Astrocyte (in vitro differentiated cells and primary cell): ENCODE measurements at regions not wholly inside any gene's neighbourhood (a gene's known extent, or its start where the extent isn't known, plus 50 kb on each side); places are given as distances from the start of the nearest gene placed in this dataset.

Source experiments
- EZH2 ChIP-seq: IDR thresholded peaks from 2 replicates; pipeline ENCODE4 v1.6.1; 2012; ENCODE audit warnings: mild to moderate bottlenecking, low read length, inconsistent platforms; ENCODE audit not compliant: insufficient read depth
- TF ChIP-seq, protein P1 (sequence below): IDR thresholded peaks from 2 replicates; pipeline ENCODE4 v1.5.1; 2011; ENCODE audit warnings: low read depth, mild to moderate bottlenecking, inconsistent platforms, low read length, moderate library complexity; ENCODE audit not compliant: insufficient read depth

DNA sequence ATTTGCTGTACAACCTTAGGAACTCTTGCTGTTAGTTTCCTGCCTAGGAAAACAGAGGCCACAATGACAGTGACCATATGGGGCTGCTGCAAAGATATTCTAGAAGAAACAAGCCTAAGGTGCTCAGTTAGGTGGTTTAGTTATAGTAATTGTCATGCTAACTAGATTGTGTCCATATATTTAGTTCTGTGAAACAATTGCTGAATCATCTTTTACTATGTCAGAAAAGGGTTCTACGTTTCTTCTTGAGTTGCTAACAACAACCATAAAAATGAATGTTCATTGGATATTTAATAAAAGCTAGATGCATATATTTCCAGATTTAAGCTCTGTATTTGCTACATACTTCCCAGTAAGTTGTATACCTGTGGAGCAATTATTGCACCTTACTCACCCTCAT, 597.2 kb upstream of the KLHL29 start:
- TF ChIP-seq, protein P1, sequence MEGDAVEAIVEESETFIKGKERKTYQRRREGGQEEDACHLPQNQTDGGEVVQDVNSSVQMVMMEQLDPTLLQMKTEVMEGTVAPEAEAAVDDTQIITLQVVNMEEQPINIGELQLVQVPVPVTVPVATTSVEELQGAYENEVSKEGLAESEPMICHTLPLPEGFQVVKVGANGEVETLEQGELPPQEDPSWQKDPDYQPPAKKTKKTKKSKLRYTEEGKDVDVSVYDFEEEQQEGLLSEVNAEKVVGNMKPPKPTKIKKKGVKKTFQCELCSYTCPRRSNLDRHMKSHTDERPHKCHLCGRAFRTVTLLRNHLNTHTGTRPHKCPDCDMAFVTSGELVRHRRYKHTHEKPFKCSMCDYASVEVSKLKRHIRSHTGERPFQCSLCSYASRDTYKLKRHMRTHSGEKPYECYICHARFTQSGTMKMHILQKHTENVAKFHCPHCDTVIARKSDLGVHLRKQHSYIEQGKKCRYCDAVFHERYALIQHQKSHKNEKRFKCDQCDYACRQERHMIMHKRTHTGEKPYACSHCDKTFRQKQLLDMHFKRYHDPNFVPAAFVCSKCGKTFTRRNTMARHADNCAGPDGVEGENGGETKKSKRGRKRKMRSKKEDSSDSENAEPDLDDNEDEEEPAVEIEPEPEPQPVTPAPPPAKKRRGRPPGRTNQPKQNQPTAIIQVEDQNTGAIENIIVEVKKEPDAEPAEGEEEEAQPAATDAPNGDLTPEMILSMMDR: no peak
- TF ChIP-seq EZH2: no peak
